Mesenchymal stem cell (in vitro differentiated cells and primary cell): ENCODE measurements at regions not wholly inside any gene's neighbourhood (a gene's known extent, or its start where the extent isn't known, plus 50 kb on each side); places are given as distances from the start of the nearest gene placed in this dataset.
"Not testable (repeated sequence)": the region's sequence is repeated elsewhere in the genome, so short reads cannot be mapped to it uniquely, and the experiment has no call there.

ENCODE experiments used
- DNase-seq: peaks from one replicate; pipeline ENCODE4 v3.0.0-alpha.2; 2013
- H2AFZ ChIP-seq: one replicate; pipeline ENCODE4 v1.6.1; 2013; ENCODE audit warnings: low read depth, mild to moderate bottlenecking, control low read depth, inconsistent platforms, low read length, moderate library complexity
- H2AK5ac ChIP-seq: 2 replicates; pipeline ENCODE4 v1.6.1; 2013; ENCODE audit warnings: low read length, moderate library complexity, mild to moderate bottlenecking, inconsistent platforms; ENCODE audit not compliant: severe bottlenecking
- H2BK120ac ChIP-seq: one replicate; pipeline ENCODE4 v1.6.1; 2013; ENCODE audit warnings: low read depth, mild to moderate bottlenecking, inconsistent platforms, low read length, moderate library complexity
- H2BK12ac ChIP-seq, 2 experiments: one replicate each; pipeline ENCODE4 v1.6.1; 2013; ENCODE audit warnings: inconsistent platforms in 2 of 2, low read length in 2 of 2, mild to moderate bottlenecking in 2 of 2, moderate library complexity in 2 of 2, control low read depth in 1 of 2
- H2BK15ac ChIP-seq: one replicate; pipeline ENCODE4 v1.6.1; 2013; ENCODE audit warnings: mild to moderate bottlenecking, low read depth, inconsistent platforms; ENCODE audit not compliant: poor library complexity, severe bottlenecking
- H2BK5ac ChIP-seq: 2 replicates; pipeline ENCODE4 v1.6.1; 2013; ENCODE audit warnings: low read depth, mild to moderate bottlenecking, low read length, control low read depth, inconsistent platforms; ENCODE audit not compliant: poor library complexity, severe bottlenecking
- H3K14ac ChIP-seq, 2 experiments: one replicate each; pipeline ENCODE4 v1.6.1; 2013; ENCODE audit warnings: inconsistent platforms in 2 of 2, low read length in 2 of 2, control low read depth in 1 of 2, mild to moderate bottlenecking in 1 of 2, moderate library complexity in 1 of 2
- H3K18ac ChIP-seq, 2 experiments: one replicate each; pipeline ENCODE4 v1.6.1; 2013; ENCODE audit warnings: inconsistent platforms in 2 of 2, low read length in 2 of 2, control low read depth in 1 of 2, low read depth in 1 of 2, mild to moderate bottlenecking in 1 of 2
- H3K23ac ChIP-seq, 2 experiments: one replicate each; pipeline ENCODE4 v1.6.1; 2013; ENCODE audit warnings: inconsistent platforms in 2 of 2, low read length in 2 of 2, mild to moderate bottlenecking in 2 of 2, moderate library complexity in 2 of 2, control low read depth in 1 of 2
- H3K27ac ChIP-seq: 2 replicates; pipeline ENCODE4 v1.5.1; 2013; ENCODE audit warnings: mild to moderate bottlenecking, moderate library complexity, low read length, control low read depth, inconsistent platforms; ENCODE audit not compliant: poor library complexity, severe bottlenecking
- H3K27me3 ChIP-seq, 2 experiments: 2 replicates each; pipeline versions ENCODE4 v1.6.1 to v1.7.0; 2013; ENCODE audit warnings: low read length in 2 of 2, mild to moderate bottlenecking in 2 of 2, moderate library complexity in 2 of 2, control low read depth in 1 of 2, inconsistent platforms in 1 of 2; ENCODE audit not compliant: control insufficient read depth in 1 of 2, insufficient read depth in 1 of 2
- H3K36me3 ChIP-seq, 2 experiments: 2 replicates each; pipeline versions ENCODE4 v1.6.1 to v1.7.0; 2013; ENCODE audit warnings: low read length in 2 of 2, control low read depth in 1 of 2, inconsistent platforms in 1 of 2, low read depth in 1 of 2, mild to moderate bottlenecking in 1 of 2; ENCODE audit not compliant: insufficient read depth in 2 of 2, control insufficient read depth in 1 of 2
- H3K4ac ChIP-seq, 2 experiments: one replicate each; pipeline ENCODE4 v1.6.1; 2013; ENCODE audit warnings: inconsistent platforms in 2 of 2, low read length in 2 of 2, mild to moderate bottlenecking in 2 of 2, moderate library complexity in 2 of 2, control low read depth in 1 of 2, low read depth in 1 of 2
- H3K4me1 ChIP-seq: 2 replicates; pipeline ENCODE4 v1.6.1; 2013; ENCODE audit warnings: low read depth, low read length, control low read depth; ENCODE audit not compliant: control insufficient read depth, insufficient read depth
- H3K4me2 ChIP-seq: 2 replicates; pipeline ENCODE4 v1.6.1; 2013; ENCODE audit warnings: low read length, mild to moderate bottlenecking, inconsistent platforms; ENCODE audit not compliant: poor library complexity, severe bottlenecking
- H3K4me3 ChIP-seq, 2 experiments: 2 replicates each; pipeline versions ENCODE4 v1.5.1 to v1.7.0; 2013; ENCODE audit warnings: low read length in 2 of 2, mild to moderate bottlenecking in 2 of 2, control low read depth in 1 of 2, low read depth in 1 of 2; ENCODE audit not compliant: insufficient read depth in 1 of 2
- H3K79me1 ChIP-seq: replicated peaks from 2 replicates; pipeline ENCODE4 v1.6.1; 2013; ENCODE audit warnings: mild to moderate bottlenecking, control low read depth, low read length, inconsistent platforms; ENCODE audit not compliant: poor library complexity, severe bottlenecking
- H3K9ac ChIP-seq: 2 replicates; pipeline ENCODE4 v1.7.0; 2013; ENCODE audit warnings: mild to moderate bottlenecking, low read length, moderate library complexity
- H3K9me3 ChIP-seq: 2 replicates; pipeline ENCODE4 v1.7.0; 2013; ENCODE audit warnings: mild to moderate bottlenecking, low read length; ENCODE audit not compliant: control insufficient read depth
- H4K8ac ChIP-seq: one replicate; pipeline ENCODE4 v1.6.1; 2013; ENCODE audit warnings: inconsistent platforms, mild to moderate bottlenecking, low read length, moderate library complexity
- H4K91ac ChIP-seq: one replicate; pipeline ENCODE4 v1.6.1; 2013; ENCODE audit warnings: mild to moderate bottlenecking, low read length, inconsistent platforms
- WGBS: methylation state at CpG from one replicate; pipeline ENCODE4 v1.1.7; 2013; ENCODE audit warnings: mixed read lengths; 5-methylcytosine and 5-hydroxymethylcytosine counted together

- not testable (repeated sequence) for H2BK120ac ChIP-seq, H4K8ac ChIP-seq, DNase-seq, H3K36me3 ChIP-seq, H3K27me3 ChIP-seq, H3K9me3 ChIP-seq, H2AK5ac ChIP-seq, H2BK5ac ChIP-seq, H3K18ac ChIP-seq, H3K79me1 ChIP-seq, H3K4me1 ChIP-seq, H3K14ac ChIP-seq, H2BK12ac ChIP-seq, H3K4ac ChIP-seq, H3K9ac ChIP-seq, H3K4me3 ChIP-seq, H2AFZ ChIP-seq, H3K23ac ChIP-seq, H3K4me2 ChIP-seq, H4K91ac ChIP-seq, H2BK15ac ChIP-seq, H3K27ac ChIP-seq
- 82% methylated on average over 23 of the region's 24 CpGs for WGBS
Measured at GRCh38 chr14:105708251-105709134, 182.1 kb downstream of the TMEM121 start.

GRCh38 chr14:105709281-105710118 is 183.1 kb downstream of the TMEM121 start:
- Histone ChIP-seq H2BK15ac (no peak overlapping the region), H3K4me3 (no peak overlapping the region), H2BK12ac (no peak overlapping the region), H3K36me3 (no peaks in the 10 kb centered on the region), H4K91ac (no peak overlapping the region), H3K23ac (no peak overlapping the region), H4K8ac (no peak overlapping the region), H3K4me1 (no peaks in the 10 kb centered on the region), H3K4me2 (no peak overlapping the region), H3K79me1 (no peaks in the 10 kb centered on the region), H2BK5ac (no peak overlapping the region), H2AK5ac (no peak overlapping the region), H3K18ac (no peak overlapping the region), H3K14ac (no peak overlapping the region), H3K27me3 (no peaks in the 10 kb centered on the region), H2AFZ (no peak overlapping the region), H3K9me3 (no peaks in the 10 kb centered on the region), H3K27ac (no peak overlapping the region), H3K9ac (no peak overlapping the region), H3K4ac (no peak overlapping the region), H2BK120ac (no peak overlapping the region)
- 75% methylated on average over 5 of the region's 6 CpGs for WGBS
- DNase-seq, result no peak

- no peak overlapping the region for H3K14ac ChIP-seq
- no peaks in the 10 kb centered on the region for H3K27me3 ChIP-seq
- H2AFZ ChIP-seq, result no peak overlapping the region
- no peak overlapping the region for H2AK5ac ChIP-seq
- H3K4me1 ChIP-seq, result no peaks in the 10 kb centered on the region
- no peaks in the 10 kb centered on the region for H3K79me1 ChIP-seq
- H2BK120ac ChIP-seq, result no peak overlapping the region
- H3K4me2 ChIP-seq, result no peak overlapping the region
- H3K36me3 ChIP-seq, result no peaks in the 10 kb centered on the region
- H4K91ac ChIP-seq, result no peak overlapping the region
- no peak overlapping the region for H2BK15ac ChIP-seq
- WGBS, result 57% methylated on average over 5 of the region's 6 CpGs
- H3K23ac ChIP-seq, result no peak overlapping the region
- no peak overlapping the region for H2BK5ac ChIP-seq
- H3K18ac ChIP-seq, result no peak overlapping the region
- no peak overlapping the region for H3K4me3 ChIP-seq
- no peak overlapping the region for H2BK12ac ChIP-seq
- no peak overlapping the region for H4K8ac ChIP-seq
- no peaks in the 10 kb centered on the region for H3K9me3 ChIP-seq
- H3K9ac ChIP-seq, result no peak overlapping the region
- DNase-seq, result no peak
- H3K4ac ChIP-seq, result no peak overlapping the region
- H3K27ac ChIP-seq, result no peak overlapping the region
Measured at GRCh38 chr14:105710119-105711043, 184.0 kb downstream of the TMEM121 start.
